DMS114 treated with DMSO at 0.1 percent for 48 hours (cell line): ENCODE measurements at regions not wholly inside any gene's neighbourhood (a gene's known extent, or its start where the extent isn't known, plus 50 kb on each side); places are given as distances from the start of the nearest gene placed in this dataset.

ENCODE experiments used
- DNase-seq: peaks from one replicate; lab custom pipeline; 2025; ENCODE audit not compliant: unreplicated experiment; lab: John Stamatoyannopoulos, UW

GRCh38 chr2:51629406-51629805 is 597.5 kb upstream of the NRXN1 start:
- DNase-seq, result no peak

GRCh38 chr2:51628917-51629316 is 597.0 kb upstream of the NRXN1 start:
- DNase-seq, result no peak

- no peak for DNase-seq
Measured at GRCh38 chr2:51624995-51625394, 593.1 kb upstream of the NRXN1 start.

GRCh38 chr2:51620796-51621195 is 588.9 kb upstream of the NRXN1 start:
- DNase-seq, result no peak

GRCh38 chr2:51619961-51620360 is 588.0 kb upstream of the NRXN1 start:
- no peak for DNase-seq

GRCh38 chr2:51612387-51612786 is 580.5 kb upstream of the NRXN1 start:
- no peak for DNase-seq

GRCh38 chr2:51601706-51602105 is 569.8 kb upstream of the NRXN1 start:
- DNase-seq, result no peak

GRCh38 chr2:51597086-51597485 is 565.2 kb upstream of the NRXN1 start:
- no peak for DNase-seq

GRCh38 chr2:51595836-51596235 is 563.9 kb upstream of the NRXN1 start:
- no peak for DNase-seq

GRCh38 chr2:51581636-51582267 is 549.8 kb upstream of the NRXN1 start:
- no peak for DNase-seq

GRCh38 chr2:51579412-51579811 is 547.5 kb upstream of the NRXN1 start:
- no peak for DNase-seq

- DNase-seq, result no peak
Measured at GRCh38 chr2:51575181-51575580, 543.2 kb upstream of the NRXN1 start.

- DNase-seq, result no peak
Measured at GRCh38 chr2:51559026-51559425, 527.1 kb upstream of the NRXN1 start.

GRCh38 chr2:51553476-51553875 is 521.5 kb upstream of the NRXN1 start:
- DNase-seq, result no peak

GRCh38 chr2:51535763-51536162 is 503.8 kb upstream of the NRXN1 start:
- no peak for DNase-seq

- DNase-seq, result no peak
Measured at GRCh38 chr2:51534166-51534565, 502.2 kb upstream of the NRXN1 start.

- DNase-seq, result no peak
Measured at GRCh38 chr2:51528156-51528555, 496.2 kb upstream of the NRXN1 start.

GRCh38 chr2:51526766-51527165 is 494.8 kb upstream of the NRXN1 start:
- DNase-seq, result no peak

- DNase-seq, result no peak
Measured at GRCh38 chr2:51516667-51517066, 484.7 kb upstream of the NRXN1 start.

- no peak for DNase-seq
Measured at GRCh38 chr2:51511002-51511401, 479.1 kb upstream of the NRXN1 start.

- no peak for DNase-seq
Measured at GRCh38 chr2:51510303-51510702, 478.4 kb upstream of the NRXN1 start.

GRCh38 chr2:51505533-51505932 is 473.6 kb upstream of the NRXN1 start:
- no peak for DNase-seq

GRCh38 chr2:51490576-51491234 is 458.8 kb upstream of the NRXN1 start:
- no peak for DNase-seq
